G401.6 (cell line): ENCODE measurements at regions not wholly inside any gene's neighbourhood (a gene's known extent, or its start where the extent isn't known, plus 50 kb on each side); places are given as distances from the start of the nearest gene placed in this dataset.

Experiments
- FAIRE-seq: peaks from 2 replicates; lab custom pipeline; 2012; peaks lifted over from hg19 to GRCh38; lab: Jason Lieb, UNC

DNA sequence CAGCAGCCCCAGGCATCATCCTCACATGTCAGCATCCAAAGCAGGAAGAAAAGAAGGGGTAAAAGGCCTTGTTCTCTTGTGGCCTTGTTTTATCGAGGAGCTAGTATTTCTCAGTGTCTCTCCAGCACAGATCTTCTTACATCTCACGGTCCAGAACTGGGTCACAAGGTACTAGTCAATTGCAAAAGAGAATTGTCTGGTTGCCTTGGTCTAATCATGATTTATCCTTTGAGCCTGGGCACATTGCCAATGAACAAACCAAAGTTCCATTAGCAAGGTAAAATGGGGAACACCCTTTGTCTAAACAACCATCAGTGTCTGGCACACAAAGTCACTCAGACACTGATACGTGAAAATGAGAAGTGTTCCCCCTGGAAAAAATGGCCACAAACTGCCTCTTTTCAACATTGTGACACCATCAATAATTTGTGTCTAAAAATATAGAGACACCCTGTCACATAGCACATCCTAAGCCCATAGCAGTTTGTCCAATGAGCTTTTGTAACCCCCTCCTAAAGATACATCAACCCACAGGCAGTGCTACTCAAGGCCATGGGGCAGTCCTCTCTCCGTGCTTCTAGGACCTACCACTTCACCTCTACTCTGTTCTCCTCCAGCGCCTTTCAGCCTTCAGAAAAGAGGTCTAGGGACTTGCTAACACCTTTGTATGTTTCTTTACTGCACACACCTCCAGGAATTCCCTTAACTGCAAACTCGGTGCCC is 534.4 kb downstream of the MID1IP1 start:
- FAIRE-seq = no peak

DNA sequence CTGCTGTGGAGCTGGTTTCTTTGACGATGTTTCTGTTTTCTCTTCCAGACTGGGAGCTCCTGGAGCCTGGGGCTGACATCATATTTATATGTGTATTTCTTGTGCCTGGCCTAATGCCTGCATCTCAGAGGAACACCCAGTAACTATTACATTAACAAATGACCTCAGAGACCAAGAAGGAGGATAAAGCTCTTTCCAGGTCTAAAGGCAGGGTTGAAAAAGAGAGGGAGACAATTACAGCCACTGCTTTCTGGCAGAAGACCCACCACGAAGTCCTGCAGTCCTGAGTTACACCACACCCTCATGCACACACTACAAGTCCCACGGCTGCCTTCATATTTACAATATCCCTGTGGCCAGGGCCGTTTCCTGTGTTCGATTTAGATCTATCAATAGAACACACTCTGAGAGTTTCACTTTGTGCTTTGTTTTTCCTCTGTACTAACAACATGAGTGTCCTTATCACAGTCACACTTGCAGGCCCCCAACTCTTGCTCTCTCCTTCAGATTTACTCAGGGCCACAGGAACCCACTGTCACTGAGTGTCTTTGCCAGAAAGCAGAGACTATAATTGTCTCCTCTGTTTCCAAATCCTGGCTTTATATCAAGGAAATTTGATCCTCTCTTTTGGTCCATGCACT is 535.5 kb downstream of the MID1IP1 start:
- no peak for FAIRE-seq

DNA sequence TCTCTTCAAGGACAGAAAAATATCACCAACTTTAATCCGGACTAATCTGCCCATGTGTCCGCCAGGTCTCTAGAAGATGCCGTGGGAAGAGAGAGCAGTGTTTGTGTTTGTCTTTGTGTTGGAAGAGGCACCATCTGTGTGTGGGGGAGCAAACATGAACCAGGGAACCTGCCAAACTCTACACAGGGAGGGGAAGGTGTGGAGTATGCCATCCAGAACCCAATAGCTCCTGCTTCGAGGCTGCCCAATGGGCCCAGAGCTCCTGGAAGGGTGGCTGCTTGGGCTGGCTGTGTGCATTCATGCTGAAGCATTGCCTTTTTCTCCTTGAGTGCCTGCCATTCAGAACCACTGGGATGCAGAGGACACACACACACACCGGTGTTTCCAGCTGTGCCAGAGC is 536.2 kb downstream of the MID1IP1 start:
- FAIRE-seq = no peak

DNA sequence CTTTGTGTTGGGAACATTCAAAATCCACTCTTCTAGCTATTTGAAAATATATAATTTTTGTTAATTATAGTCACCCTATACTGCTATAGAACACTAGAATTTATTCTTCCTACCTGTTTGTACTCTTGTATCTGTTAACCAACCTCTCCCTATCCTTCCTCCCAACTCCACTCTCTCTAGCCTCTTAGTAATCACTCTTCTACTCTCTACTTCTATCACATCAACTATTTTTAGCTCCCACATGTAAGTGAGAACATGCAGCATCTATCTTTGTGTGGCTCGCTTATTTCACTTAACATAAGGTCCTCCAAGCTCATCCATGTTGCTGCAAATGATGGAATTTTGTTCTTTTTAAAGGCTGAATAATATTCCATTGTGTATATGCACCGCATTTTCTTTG is 537.3 kb downstream of the MID1IP1 start:
- no peak for FAIRE-seq

DNA sequence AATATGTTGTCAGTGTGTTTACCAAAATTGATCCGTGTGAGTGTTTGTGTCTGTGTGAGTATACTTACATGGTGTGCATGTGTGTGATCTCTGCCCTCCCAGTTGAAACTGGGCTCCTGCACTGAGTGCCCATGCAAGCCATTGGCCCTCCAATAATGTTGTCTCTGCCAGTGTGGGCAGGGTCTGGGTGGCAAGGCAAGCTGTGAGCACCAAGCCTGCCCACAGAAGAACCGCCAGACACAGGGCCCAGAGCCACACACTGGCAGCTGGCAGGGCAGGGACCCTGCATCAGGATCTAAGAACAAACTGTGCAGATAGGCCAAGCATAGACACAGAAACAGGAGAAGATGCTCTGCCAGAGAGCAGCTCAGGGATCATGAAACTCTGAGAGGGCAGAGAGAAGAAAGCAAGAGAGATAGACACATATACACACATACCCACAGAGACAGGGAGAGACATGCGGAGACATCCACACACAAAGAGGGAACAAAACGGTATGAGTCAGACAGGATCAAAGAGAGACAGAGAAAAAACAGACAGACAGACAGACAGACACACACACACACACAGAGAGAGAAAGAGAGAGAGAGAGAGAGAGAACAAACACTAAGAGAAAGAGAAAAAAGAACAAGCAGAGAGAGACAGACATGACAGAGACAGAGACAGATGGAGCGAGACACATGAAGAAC is 555.0 kb downstream of the MID1IP1 start:
- no peak for FAIRE-seq

DNA sequence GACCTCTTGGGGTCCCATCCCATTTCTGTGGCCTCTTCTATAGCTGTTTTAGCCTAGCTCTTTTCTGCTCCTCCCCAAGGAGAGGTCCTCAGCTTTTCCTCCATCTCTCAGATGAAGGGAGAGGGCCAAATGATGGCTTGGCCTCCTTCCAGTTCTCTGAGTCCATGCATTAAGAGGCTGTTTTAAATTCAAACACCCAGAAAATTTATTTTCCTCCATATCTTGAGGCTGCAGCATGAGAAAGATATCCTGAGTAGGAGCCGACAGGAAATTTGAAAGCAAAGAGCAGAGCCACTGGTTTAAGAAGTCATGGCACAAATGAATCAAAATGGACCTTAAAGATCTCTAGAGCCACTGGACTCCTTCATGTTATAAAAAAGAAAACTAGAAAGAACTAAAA is 558.8 kb downstream of the MID1IP1 start:
- FAIRE-seq = no peak

DNA sequence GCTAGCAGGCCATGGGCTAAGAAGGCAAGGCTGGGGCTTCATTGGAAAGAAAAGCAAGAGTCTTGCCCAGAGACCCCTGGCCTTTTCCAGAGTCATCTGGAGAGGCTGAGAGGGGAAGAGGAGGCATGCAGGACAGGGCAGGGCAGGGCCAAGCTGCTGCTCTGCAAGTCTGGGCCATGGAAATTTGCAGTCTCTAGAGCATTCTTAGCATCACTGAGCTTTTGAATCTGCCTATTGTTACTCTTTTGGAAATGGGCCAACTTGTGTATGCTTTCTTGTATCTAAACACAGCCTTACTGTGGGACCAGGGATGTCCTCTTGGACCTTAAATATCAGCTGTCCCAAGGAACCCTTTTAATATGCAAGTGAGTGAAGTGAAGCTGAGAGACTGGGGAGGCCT is 560.5 kb downstream of the MID1IP1 start:
- FAIRE-seq = no peak

DNA sequence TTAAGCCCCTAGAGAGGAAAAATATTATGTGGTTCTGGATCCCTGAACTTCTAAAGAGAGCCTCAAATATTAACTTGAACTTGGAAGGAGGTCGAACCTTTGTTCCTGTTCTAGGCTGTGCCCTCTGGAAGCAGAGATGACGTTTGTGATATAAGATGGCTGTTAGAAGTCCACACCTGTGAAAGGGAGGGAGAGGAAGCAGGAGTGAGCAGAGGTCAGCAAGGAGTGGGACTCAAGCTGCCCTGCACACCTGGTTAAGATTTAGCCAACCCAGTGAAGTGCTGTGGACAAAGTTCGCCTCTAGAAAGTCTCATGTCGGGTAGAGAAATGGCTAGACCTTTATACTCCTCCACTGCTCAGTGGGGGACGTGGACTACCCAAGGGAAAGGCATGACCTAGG is 566.2 kb downstream of the MID1IP1 start:
- FAIRE-seq = no peak

DNA sequence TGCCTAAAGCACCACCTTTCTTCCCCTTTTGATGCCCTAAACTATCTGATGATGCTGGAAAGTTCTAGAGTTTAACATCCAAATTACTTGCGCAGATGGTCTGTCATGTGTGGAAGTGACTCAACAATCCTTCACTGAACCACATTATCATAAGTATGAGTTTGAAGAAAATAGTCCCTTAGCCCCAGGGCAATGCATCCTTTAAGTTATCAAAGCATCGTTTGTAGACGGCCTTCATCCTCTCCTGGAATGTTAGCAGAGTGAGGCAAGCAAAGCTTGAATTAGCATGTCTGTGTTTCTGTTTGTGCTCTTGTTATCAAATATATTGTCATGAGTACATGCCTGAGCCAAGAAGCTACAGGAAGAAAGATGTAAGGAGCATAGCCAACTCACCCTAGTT is 570.9 kb downstream of the MID1IP1 start:
- FAIRE-seq = no peak

DNA sequence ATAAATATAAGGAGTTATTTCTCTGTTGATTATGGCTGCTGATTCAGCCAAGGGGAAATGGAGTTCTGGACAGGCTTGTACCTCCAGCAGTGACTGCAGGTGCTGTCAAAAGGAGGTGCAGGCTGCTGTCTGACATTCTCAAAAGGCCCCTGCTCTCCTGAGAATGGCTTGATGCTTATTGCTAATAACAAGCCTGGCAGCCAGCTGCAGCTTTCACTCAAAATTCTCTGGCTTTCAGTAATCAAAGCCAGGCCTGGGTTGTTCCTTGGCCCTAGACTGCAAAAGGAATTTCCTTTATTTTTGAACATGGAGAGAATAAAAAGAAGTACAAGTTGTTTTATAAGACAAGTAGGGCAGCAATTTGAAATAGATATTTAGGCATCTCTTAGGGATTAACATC is 575.9 kb downstream of the MID1IP1 start:
- FAIRE-seq = no peak

DNA sequence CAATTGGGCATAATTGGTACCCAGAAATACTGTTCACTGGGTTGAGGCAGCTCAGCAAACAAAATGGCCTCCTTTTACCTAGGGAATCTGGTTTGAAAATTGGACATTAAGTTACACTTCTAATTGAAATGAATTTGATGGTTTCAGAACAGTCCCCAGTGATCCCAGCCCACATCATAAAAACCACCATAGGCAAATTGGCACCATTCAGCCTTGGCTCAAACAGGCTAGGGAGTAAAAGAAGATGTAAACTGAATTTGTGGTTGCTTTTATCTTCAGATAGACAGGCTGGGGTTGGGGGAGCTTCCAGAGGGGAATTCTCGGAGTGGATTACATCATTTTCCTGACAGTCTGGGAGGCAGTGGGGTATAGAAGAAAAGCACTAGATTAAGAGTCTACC is 576.5 kb downstream of the MID1IP1 start:
- no peak for FAIRE-seq

DNA sequence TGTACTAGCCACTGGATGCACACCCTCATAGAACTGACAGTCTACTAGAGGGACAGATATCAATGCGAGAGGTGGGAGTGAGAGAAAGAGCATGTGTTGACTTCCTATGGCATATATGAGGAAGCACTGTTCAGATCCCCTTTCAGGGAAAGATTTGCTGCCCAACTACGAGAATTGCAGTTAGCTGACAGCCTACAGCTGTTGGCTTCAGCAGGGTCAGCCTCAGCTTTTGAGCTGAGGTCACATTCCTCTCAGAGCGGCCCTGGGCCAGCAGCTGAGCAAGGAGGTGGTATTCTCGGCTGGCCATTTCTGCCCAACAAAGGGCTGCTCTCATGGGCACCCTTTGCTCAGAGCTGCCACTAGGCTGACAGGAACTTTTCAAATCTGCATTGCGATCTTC is 580.2 kb downstream of the MID1IP1 start:
- FAIRE-seq = no peak

DNA sequence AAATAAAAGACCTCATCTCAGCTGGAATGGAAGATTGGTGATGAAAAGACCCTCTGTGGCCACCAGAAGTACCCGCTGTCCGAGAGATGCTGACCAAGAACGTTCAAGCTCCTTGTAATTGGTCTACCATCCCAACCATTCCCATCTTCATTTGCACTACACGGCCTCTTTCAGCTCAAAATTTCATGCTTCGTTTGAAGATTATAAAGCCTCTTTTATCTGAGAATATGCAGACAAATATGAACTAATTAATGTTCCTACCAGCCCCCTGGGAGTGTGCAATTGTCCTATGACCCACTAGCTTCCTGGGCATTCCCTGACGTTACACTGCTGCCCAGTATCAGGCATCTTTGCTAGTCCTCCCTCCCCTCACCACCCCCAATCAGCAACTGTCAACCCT is 583.7 kb downstream of the MID1IP1 start:
- no peak for FAIRE-seq

DNA sequence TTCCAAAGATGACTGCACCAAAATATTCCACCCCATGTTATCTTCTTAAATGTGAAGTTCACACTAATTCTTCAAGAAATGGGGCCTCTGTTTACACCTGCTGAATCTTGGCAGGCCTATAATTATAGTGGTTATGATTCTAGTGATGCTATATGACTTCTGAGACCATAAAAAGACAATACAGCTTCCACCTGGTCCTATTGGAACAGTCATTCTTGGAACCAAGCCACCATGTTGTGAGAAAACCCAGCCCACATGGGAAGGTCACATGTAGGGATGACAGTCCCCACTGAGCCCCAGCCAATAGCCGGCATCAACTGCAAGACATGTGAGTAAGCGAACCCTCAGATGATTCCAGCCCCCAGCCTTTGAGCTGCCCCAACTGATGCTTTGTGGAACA is 587.5 kb downstream of the MID1IP1 start:
- no peak for FAIRE-seq

DNA sequence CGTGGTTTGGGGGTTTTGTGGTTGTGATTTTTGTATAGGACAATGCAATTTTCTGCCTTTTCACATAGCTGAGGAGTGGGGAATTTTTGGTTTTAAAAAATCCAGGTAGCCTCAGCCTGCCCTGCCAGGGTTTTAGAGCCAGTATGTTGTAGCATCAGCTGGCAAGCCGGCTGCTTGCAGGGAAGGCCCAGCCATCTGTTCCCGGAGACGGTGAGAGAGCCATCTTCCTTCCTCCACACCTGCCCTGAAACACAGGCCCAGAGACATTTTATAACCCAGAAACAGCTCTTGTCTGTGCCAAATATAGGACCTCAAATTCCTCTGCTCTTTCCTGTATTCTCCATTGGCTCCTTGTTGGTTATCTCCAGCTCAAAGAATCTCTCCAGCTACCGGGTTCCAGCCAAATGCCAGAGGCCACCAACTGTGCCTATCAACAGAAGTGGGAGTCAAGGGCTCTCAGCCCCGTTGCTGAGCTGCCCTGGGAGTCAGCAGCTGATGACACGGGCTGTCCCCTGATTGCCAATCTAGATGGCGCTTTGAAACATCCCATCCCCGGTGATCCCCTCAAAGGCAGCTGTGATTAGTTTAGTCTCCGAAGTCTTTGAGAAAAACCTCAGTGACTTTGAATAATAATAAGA is 595.2 kb downstream of the MID1IP1 start:
- no peak for FAIRE-seq

DNA sequence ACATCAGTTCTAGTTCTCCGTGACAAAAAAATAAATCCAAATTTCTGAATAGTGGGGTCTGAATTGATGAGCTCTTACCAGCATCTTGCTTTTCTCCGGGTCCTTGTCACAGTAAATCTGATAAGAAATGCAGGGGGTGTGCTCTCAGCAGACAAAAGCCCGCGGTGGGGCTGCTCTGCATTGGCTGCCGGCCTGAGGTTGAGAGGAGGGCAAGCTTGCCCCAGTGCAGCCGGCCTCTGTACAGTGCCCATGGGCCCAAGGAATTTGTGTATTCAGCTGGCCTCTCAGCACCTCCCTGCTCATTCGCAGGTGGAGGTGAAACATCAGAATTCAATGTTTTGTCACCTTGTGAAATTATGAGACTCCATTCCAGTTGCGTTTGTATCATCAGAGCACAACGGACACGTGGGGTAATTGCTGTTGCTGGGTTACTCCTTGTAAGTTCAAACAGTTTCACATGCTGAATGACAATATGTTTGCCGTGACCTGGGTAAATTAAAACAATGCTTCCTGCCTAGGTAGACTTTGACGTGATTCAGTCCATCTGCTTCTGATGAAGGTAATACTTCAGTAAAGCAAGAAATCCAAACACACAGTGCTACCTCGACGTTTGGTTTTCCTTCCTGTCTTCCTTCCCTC is 596.4 kb downstream of the MID1IP1 start:
- FAIRE-seq = no peak

DNA sequence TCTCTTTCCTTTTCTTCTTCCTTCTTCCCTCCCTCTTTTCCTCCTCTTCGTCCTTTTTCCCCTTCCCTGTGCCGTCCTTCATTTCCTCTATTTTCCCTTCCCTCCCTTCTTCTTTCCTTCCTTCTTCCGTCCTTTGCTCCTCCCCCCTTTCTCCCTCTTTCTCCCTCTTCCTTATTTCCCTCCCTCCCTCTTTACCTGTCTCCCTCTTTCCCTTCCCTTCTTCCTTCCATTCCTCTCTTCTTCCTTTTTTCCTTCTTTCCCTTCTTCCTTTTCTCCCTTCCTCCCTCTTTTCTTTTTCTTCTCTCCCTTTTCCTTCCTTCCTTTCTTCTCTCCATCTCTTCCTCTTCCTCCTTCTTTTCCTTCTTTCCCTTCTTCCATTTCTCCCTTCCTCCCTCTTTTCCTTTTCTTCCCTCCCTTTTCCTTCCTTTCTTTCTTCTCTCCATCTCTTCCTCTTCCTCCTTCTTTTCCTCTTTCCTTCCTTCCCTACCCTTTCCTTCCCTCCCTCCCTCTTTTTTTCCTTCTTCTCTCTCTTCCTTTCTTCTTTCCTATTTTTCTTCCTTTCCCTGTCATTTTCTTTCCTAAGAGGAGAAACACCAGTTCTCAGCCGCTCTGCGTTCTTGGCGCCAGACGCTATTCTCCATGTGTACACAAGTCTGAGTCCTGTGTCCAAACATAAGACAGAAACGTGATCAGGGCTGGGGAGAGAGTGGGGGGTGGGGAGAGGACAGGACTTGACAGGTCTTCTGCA is 597.1 kb downstream of the MID1IP1 start:
- FAIRE-seq = no peak

DNA sequence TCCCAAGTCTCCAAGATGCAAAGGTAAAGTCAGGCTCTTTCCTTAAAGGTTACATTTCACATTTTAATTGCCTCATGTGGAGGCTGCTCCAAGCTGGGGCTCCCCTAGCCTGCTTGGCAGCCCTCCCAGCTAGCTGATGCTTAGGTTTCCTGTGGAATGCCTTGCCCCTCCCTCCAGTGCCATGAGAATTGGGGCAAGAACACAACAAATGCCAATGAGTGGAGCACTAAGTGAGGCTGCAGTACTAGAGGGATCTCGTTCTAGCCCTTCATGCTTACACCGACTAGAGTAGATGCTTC is 597.7 kb downstream of the MID1IP1 start:
- no peak for FAIRE-seq

DNA sequence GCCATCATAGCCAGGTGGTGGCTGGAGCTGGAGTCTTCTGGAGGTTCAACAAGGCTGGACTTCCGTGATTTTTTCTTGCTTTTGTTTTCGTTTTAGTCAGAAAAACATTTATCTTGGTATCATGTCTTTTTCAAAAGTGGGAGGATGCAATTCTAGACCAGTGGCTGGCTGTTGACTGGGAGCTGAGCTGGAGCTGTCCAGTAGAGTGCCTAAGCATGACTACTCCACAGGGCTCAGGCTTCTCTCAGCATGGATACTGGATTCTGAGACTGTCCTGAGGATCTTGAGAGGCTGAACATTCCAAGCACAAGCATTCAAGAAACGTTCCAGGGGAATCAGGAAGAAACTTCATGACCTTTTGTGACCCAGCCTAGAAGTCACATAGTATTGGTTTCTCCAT is 598.1 kb downstream of the MID1IP1 start:
- no peak for FAIRE-seq

DNA sequence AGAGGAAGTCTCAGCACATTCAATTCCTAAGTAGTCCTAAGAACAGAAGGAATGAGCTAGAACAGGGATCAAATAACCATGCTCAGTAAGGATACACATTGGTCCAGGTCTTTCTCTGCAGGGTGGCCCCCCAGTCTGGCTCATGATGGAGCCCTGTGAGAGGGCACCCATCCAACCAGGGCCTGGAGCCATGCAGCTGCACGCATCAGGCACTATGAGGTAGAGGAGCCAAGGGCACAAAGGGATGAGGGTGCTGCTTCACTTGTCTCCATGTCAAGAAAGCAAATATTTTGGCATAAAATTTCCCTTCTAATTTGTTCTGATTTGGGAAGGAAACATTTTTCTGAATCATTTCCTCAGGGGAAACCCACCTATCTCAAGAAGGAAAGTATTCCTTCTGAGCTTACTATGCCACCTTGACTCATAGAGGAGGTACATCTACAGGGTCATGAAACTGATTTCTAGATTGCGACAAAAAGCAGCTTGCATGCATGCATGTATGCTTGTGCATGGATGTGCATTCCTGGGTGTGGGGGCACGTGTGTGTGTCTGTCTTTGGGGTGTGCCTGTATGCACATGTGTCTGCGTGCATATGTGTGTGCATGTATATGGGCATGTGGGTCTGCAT is 600.3 kb downstream of the MID1IP1 start:
- no peak for FAIRE-seq

DNA sequence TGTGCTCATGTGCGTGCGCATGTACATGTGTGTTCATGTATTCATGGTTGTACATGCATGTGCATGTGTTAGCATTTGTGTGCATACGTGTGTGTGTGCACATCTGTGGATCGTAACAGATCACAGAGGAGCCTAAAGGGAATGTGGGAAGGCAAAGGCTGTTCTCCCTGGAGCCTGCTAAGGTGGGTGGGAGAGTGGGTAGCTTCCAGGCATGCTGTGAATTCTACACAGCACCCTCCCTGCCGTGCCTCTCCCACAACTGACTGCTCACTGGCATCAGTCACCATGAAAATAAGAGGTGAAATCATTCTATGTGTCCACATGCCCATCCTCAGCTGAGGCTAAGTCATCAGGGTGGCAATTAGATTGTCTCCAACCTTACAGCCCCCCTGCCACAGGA is 600.9 kb downstream of the MID1IP1 start:
- no peak for FAIRE-seq

DNA sequence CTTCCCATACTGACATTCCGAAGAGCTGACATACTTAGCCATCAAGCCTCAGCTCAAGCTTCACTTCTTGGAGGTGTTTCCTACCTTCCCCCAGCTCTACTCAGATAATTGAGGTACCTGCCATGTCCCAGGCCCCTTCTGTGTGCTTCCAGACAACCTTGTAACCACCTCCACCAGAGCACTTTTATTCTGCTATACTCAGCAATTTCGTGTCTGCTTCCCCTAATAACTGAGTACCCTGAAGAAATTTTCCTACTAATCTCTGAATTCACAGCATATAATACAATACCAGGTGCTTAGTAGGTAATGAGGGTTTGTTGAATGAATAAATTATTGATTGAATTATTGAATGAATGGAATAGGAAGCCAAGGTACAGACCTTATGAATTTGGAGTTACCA is 605.5 kb downstream of the MID1IP1 start:
- no peak for FAIRE-seq
